ENCODE measurements at regions not wholly inside any gene's neighbourhood (a gene's known extent, or its start where the extent isn't known, plus 50 kb on each side); places are given as distances from the start of the nearest gene placed in this dataset.
"Not testable (repeated sequence)": the region's sequence is repeated elsewhere in the genome, so short reads cannot be mapped to it uniquely, and the experiment has no call there.

- Mint-ChIP-seq H3K27ac (no peak overlapping the region), H3K4me1 (no peaks in the 10 kb centered on the region), H3K27me3 (no peaks in the 10 kb centered on the region), H3K4me3 (no peak overlapping the region), H3K9me3 (ENCODE audit: insufficient read depth) (no peaks in the 10 kb centered on the region)
- ATAC-seq (ENCODE audit: low read depth) = no peak
- DNase-seq = no peak
- Histone ChIP-seq H4K20me1 (ENCODE audit: control insufficient read depth, insufficient read depth, low read length, poor library complexity, severe bottlenecking) (no peaks in the 10 kb centered on the region), H3K9me3 (ENCODE audit: control extremely low read depth in 1 of 3, control insufficient read depth in 2 of 3, insufficient read depth in 1 of 3, low read length in 2 of 3) (no peaks in the 10 kb centered on the region), H3K4me3 (ENCODE audit: control extremely low read depth in 1 of 5, extremely low read depth in 1 of 5, insufficient read depth in 1 of 5, low read depth in 2 of 5, low read length in 4 of 5) (no peak overlapping the region), H3K27ac (ENCODE audit: low read length in 2 of 2) (no peak overlapping the region), H3K79me2 (ENCODE audit: control insufficient read depth, insufficient read depth, low read length) (no peaks in the 10 kb centered on the region), H3K36me3 (replicated peaks in 1 of 2; ENCODE audit: control extremely low read depth in 1 of 2, control insufficient read depth in 1 of 2, extremely low read depth in 1 of 2, insufficient read depth in 2 of 2, low read length in 1 of 2) (no peaks in the 10 kb centered on the region), H3K9ac (ENCODE audit: low read length) (no peak overlapping the region), H2AFZ (ENCODE audit: insufficient read depth, low read depth, low read length, poor library complexity, severe bottlenecking) (no peak overlapping the region), H3K27me3 (replicated peaks in 1 of 4; ENCODE audit: control extremely low read depth in 1 of 4, control insufficient read depth in 3 of 4, insufficient read depth in 4 of 4, low read length in 3 of 4) (no peaks in the 10 kb centered on the region), H3K4me1 (ENCODE audit: control insufficient read depth in 2 of 2, insufficient read depth in 2 of 2, low read length in 2 of 2) (no peaks in the 10 kb centered on the region), H3K4me2 (replicated peaks; ENCODE audit: low read depth, low read length, poor library complexity, severe bottlenecking) (no peak overlapping the region)
- ChIA-PET CTCF (no interaction called here), POLR2A (no interaction called here)
- TF ChIP-seq CTCF (IDR thresholded peaks at IDR 0.05) (no peak), EZH2 (IDR thresholded peaks at IDR 0.05; ENCODE audit: borderline replicate concordance, insufficient read depth, low read depth, low read length, poor library complexity, severe bottlenecking) (no peak)
- 64% methylated on average over 2 of the region's 4 CpGs for WGBS (ENCODE audit: insufficient coverage)
- intact Hi-C loops (cut with micrococcal nuclease) = no loop called here
Measured at GRCh38 chr6:122886481-122886880, 97.4 kb downstream of the SMPDL3A start.

- DNase-seq (no peak), ATAC-seq (ENCODE audit: low read depth) (no peak)
- H3K4me2 ChIP-seq (replicated peaks; ENCODE audit: low read depth, low read length, poor library complexity, severe bottlenecking) = no peak overlapping the region
- TF ChIP-seq CTCF (IDR thresholded peaks at IDR 0.05) = no peak
- no peak for TF ChIP-seq EZH2 (IDR thresholded peaks at IDR 0.05; ENCODE audit: borderline replicate concordance, insufficient read depth, low read depth, low read length, poor library complexity, severe bottlenecking)
- Mint-ChIP-seq H3K4me3 (no peak overlapping the region), H3K27me3 (no peaks in the 10 kb centered on the region), H3K4me1 (no peaks in the 10 kb centered on the region), H3K9me3 (ENCODE audit: insufficient read depth) (no peaks in the 10 kb centered on the region), H3K27ac (no peak overlapping the region)
- POLR2A ChIA-PET = no interaction called here
- no peaks in the 10 kb centered on the region for H3K79me2 ChIP-seq (ENCODE audit: control insufficient read depth, insufficient read depth, low read length)
- no peak overlapping the region for H3K9ac ChIP-seq (ENCODE audit: low read length)
- H3K4me3 ChIP-seq (ENCODE audit: control extremely low read depth in 1 of 5, extremely low read depth in 1 of 5, insufficient read depth in 1 of 5, low read depth in 2 of 5, low read length in 4 of 5) = no peak overlapping the region
- CTCF ChIA-PET = no interaction called here
- H3K4me1 ChIP-seq (ENCODE audit: control insufficient read depth in 2 of 2, insufficient read depth in 2 of 2, low read length in 2 of 2) = no peaks in the 10 kb centered on the region
- H2AFZ ChIP-seq (ENCODE audit: insufficient read depth, low read depth, low read length, poor library complexity, severe bottlenecking) = no peak overlapping the region
- intact Hi-C loops (cut with micrococcal nuclease) = no loop called here
- H3K9me3 ChIP-seq (ENCODE audit: control extremely low read depth in 1 of 3, control insufficient read depth in 2 of 3, insufficient read depth in 1 of 3, low read length in 2 of 3) = no peaks in the 10 kb centered on the region
- H3K36me3 ChIP-seq (replicated peaks in 1 of 2; ENCODE audit: control extremely low read depth in 1 of 2, control insufficient read depth in 1 of 2, extremely low read depth in 1 of 2, insufficient read depth in 2 of 2, low read length in 1 of 2) = no peaks in the 10 kb centered on the region
- H3K27me3 ChIP-seq (replicated peaks in 1 of 4; ENCODE audit: control extremely low read depth in 1 of 4, control insufficient read depth in 3 of 4, insufficient read depth in 4 of 4, low read length in 3 of 4) = no peaks in the 10 kb centered on the region
- no peak overlapping the region for H3K27ac ChIP-seq (ENCODE audit: low read length in 2 of 2)
- H4K20me1 ChIP-seq (ENCODE audit: control insufficient read depth, insufficient read depth, low read length, poor library complexity, severe bottlenecking) = no peaks in the 10 kb centered on the region
Measured at GRCh38 chr6:122887941-122888340, 98.9 kb downstream of the SMPDL3A start.

- H3K27ac Mint-ChIP-seq; H3K4me3 Mint-ChIP-seq; H3K27ac ChIP-seq (ENCODE audit: low read length in 2 of 2); H3K4me3 ChIP-seq (ENCODE audit: control extremely low read depth in 1 of 5, extremely low read depth in 1 of 5, insufficient read depth in 1 of 5, low read depth in 2 of 5, low read length in 4 of 5); CTCF ChIA-PET; H3K4me2 ChIP-seq (replicated peaks; ENCODE audit: low read depth, low read length, poor library complexity, severe bottlenecking); H3K4me1 ChIP-seq (ENCODE audit: control insufficient read depth in 2 of 2, insufficient read depth in 2 of 2, low read length in 2 of 2); H3K9me3 ChIP-seq (ENCODE audit: control extremely low read depth in 1 of 3, control insufficient read depth in 2 of 3, insufficient read depth in 1 of 3, low read length in 2 of 3); H3K4me1 Mint-ChIP-seq; ATAC-seq (ENCODE audit: low read depth); H2AFZ ChIP-seq (ENCODE audit: insufficient read depth, low read depth, low read length, poor library complexity, severe bottlenecking); intact Hi-C loops (cut with micrococcal nuclease); H3K27me3 Mint-ChIP-seq; DNase-seq; H3K9ac ChIP-seq (ENCODE audit: low read length); POLR2A ChIA-PET; H3K27me3 ChIP-seq (replicated peaks in 1 of 4; ENCODE audit: control extremely low read depth in 1 of 4, control insufficient read depth in 3 of 4, insufficient read depth in 4 of 4, low read length in 3 of 4); H3K79me2 ChIP-seq (ENCODE audit: control insufficient read depth, insufficient read depth, low read length); H3K9me3 Mint-ChIP-seq (ENCODE audit: insufficient read depth); H3K36me3 ChIP-seq (replicated peaks in 1 of 2; ENCODE audit: control extremely low read depth in 1 of 2, control insufficient read depth in 1 of 2, extremely low read depth in 1 of 2, insufficient read depth in 2 of 2, low read length in 1 of 2); H4K20me1 ChIP-seq (ENCODE audit: control insufficient read depth, insufficient read depth, low read length, poor library complexity, severe bottlenecking): not testable (repeated sequence)
- no CpG with 5 or more reads among the region's 1 CpG for WGBS (ENCODE audit: insufficient coverage)
Measured at GRCh38 chr6:122888680-122889079, 99.6 kb downstream of the SMPDL3A start.
